ENCODE measurements at regions not wholly inside any gene's neighbourhood (a gene's known extent, or its start where the extent isn't known, plus 50 kb on each side); places are given as distances from the start of the nearest gene placed in this dataset.

DNA sequence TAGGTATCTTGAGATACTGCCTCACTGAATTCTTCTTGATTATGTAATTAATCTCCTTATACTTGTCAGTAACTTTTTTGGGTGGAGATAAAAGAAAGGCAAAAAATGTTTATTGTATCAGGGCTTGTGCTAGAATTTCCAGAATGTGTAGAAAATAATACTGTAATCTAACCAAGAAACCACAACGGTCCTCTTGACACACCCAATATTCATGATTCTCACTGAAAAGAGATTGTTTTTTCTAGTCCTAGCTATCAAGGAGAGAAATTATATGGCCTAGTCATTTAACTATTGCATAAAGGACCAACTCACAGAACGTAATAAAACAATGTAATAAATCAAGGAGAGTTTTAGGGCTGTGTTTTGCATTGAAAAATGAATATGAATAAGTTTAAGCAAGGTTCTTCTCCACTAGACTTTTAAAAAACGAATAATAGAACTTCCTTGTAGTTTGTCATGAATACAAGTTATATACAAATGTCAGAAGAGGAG lies 80.0 kb upstream of the STEAP4 start:
- TF ChIP-seq, protein P1, sequence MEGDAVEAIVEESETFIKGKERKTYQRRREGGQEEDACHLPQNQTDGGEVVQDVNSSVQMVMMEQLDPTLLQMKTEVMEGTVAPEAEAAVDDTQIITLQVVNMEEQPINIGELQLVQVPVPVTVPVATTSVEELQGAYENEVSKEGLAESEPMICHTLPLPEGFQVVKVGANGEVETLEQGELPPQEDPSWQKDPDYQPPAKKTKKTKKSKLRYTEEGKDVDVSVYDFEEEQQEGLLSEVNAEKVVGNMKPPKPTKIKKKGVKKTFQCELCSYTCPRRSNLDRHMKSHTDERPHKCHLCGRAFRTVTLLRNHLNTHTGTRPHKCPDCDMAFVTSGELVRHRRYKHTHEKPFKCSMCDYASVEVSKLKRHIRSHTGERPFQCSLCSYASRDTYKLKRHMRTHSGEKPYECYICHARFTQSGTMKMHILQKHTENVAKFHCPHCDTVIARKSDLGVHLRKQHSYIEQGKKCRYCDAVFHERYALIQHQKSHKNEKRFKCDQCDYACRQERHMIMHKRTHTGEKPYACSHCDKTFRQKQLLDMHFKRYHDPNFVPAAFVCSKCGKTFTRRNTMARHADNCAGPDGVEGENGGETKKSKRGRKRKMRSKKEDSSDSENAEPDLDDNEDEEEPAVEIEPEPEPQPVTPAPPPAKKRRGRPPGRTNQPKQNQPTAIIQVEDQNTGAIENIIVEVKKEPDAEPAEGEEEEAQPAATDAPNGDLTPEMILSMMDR (IDR thresholded peaks at IDR 0.05; ENCODE audit: control extremely low read depth, extremely low read depth), result no peak
- H3K27ac ChIP-seq (ENCODE audit: low read depth in 1 of 2, low read length in 1 of 2), result no peak overlapping the region
- 69 to 83% methylated on average over 3 of the region's 3 CpGs for WGBS, 2 donors
- no peak overlapping the region for H3K9ac ChIP-seq (ENCODE audit: insufficient read depth in 1 of 2, low read length in 2 of 2)
- H3K4me3 ChIP-seq, result no peak overlapping the region
- ATAC-seq (ENCODE audit: insufficient read depth, low FRiP score), result no peak
- H3K36me3 ChIP-seq (ENCODE audit: control insufficient read depth in 4 of 4, insufficient read depth in 4 of 4, low read length in 4 of 4), result no peaks in the 10 kb centered on the region
- H3K9me3 ChIP-seq (ENCODE audit: control insufficient read depth in 4 of 4, insufficient read depth in 3 of 4, low read length in 3 of 4), result no peaks in the 10 kb centered on the region
- H3K4me1 ChIP-seq (ENCODE audit: control insufficient read depth in 5 of 5, insufficient read depth in 5 of 5, low read length in 5 of 5), result no peaks in the 10 kb centered on the region
- DNase-seq, result no peak
- no peaks in the 10 kb centered on the region for H3K27me3 ChIP-seq (ENCODE audit: control insufficient read depth in 3 of 3, insufficient read depth in 3 of 3, low read length in 2 of 3)

DNA sequence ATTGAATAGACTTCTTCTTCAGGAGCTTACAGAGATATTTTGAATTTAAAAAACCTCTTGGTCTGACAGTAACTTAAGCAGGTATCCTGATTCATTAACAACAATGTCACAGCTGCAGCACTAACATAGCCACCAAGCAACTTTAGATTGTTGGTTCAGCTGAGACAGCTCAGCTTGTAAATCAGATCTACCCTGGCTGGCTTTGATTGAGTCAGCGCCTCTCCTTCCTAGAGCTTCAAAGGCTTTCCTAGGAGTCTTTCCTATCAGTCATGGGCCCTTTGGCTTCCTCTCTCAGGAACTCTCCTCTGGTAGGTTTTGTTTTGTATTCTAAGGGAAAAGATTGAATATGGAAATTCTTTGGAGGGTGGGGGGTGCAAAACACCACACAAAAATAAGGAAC lies 70.7 kb upstream of the STEAP4 start:
- no peaks in the 10 kb centered on the region for H3K27me3 ChIP-seq (ENCODE audit: control insufficient read depth in 3 of 3, insufficient read depth in 3 of 3, low read length in 2 of 3)
- H3K27ac ChIP-seq (ENCODE audit: low read depth in 1 of 2, low read length in 1 of 2), result no peak overlapping the region
- H3K36me3 ChIP-seq (ENCODE audit: control insufficient read depth in 4 of 4, insufficient read depth in 4 of 4, low read length in 4 of 4), result no peaks in the 10 kb centered on the region
- TF ChIP-seq, protein P1 (IDR thresholded peaks at IDR 0.05; ENCODE audit: control extremely low read depth, extremely low read depth), result no peak
- no peak overlapping the region for H3K4me3 ChIP-seq
- no peaks in the 10 kb centered on the region for H3K9me3 ChIP-seq (ENCODE audit: control insufficient read depth in 4 of 4, insufficient read depth in 3 of 4, low read length in 3 of 4)
- ATAC-seq (ENCODE audit: insufficient read depth, low FRiP score) (no peak), DNase-seq (no peak)
- WGBS, 2 donors, result 63 to 71% methylated on average over 1 of the region's 1 CpG
- H3K9ac ChIP-seq (ENCODE audit: insufficient read depth in 1 of 2, low read length in 2 of 2), result no peak overlapping the region
- H3K4me1 ChIP-seq (ENCODE audit: control insufficient read depth in 5 of 5, insufficient read depth in 5 of 5, low read length in 5 of 5), result no peaks in the 10 kb centered on the region

DNA sequence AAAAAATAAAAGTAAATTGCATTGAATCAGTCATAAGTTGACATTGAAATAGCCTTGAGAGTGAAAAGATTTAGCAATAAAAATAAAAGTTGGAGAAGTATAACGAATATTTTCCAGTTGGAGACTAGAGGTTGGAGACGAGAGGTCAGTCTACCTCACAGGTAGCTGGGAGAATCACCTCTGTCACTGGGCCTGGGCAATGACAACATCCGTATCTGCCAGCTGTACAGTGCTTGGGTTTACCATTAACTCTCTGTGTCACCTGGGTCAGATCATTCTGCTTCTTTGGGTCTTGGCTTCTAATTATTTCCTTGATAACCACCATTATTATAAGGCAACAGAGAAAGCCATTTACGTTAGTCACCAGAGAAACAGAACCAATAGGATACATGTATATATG lies 62.0 kb upstream of the STEAP4 start:
- no peaks in the 10 kb centered on the region for H3K4me1 ChIP-seq (ENCODE audit: control insufficient read depth in 5 of 5, insufficient read depth in 5 of 5, low read length in 5 of 5)
- no peak for ATAC-seq (ENCODE audit: insufficient read depth, low FRiP score)
- no peak overlapping the region for H3K4me3 ChIP-seq
- TF ChIP-seq, protein P1 (IDR thresholded peaks at IDR 0.05; ENCODE audit: control extremely low read depth, extremely low read depth), result no peak
- H3K9me3 ChIP-seq (ENCODE audit: control insufficient read depth in 4 of 4, insufficient read depth in 3 of 4, low read length in 3 of 4), result no peaks in the 10 kb centered on the region
- DNase-seq, result no peak
- no peak overlapping the region for H3K9ac ChIP-seq (ENCODE audit: insufficient read depth in 1 of 2, low read length in 2 of 2)
- H3K36me3 ChIP-seq (ENCODE audit: control insufficient read depth in 4 of 4, insufficient read depth in 4 of 4, low read length in 4 of 4), result no peaks in the 10 kb centered on the region
- WGBS, 2 donors, result 92 to 98% methylated on average over 4 of the region's 4 CpGs
- H3K27ac ChIP-seq (ENCODE audit: low read depth in 1 of 2, low read length in 1 of 2), result no peak overlapping the region
- H3K27me3 ChIP-seq (ENCODE audit: control insufficient read depth in 3 of 3, insufficient read depth in 3 of 3, low read length in 2 of 3), result no peaks in the 10 kb centered on the region

DNA sequence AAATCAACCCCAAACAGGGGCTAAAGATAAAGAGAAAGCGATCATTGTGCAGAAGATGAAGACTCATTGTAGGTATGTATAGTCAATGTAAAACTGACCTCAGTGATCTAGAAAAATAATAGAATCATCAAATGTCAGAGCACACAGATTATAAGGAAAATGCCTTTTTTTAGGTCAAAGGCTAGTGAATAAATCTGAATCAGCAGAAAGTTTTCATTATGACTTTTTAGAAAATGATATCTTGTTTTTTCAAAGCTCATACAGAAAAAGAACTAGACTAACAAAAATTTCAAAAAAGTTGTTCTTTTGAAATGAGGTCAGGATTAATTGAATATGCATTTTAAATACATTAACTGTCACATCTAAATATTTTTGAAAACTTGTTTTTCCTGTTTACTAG lies 60.2 kb upstream of the STEAP4 start:
- Histone ChIP-seq H3K9me3 (ENCODE audit: control insufficient read depth in 4 of 4, insufficient read depth in 3 of 4, low read length in 3 of 4) (no peaks in the 10 kb centered on the region), H3K27ac (ENCODE audit: low read depth in 1 of 2, low read length in 1 of 2) (no peak overlapping the region), H3K9ac (ENCODE audit: insufficient read depth in 1 of 2, low read length in 2 of 2) (no peak overlapping the region), H3K27me3 (ENCODE audit: control insufficient read depth in 3 of 3, insufficient read depth in 3 of 3, low read length in 2 of 3) (no peaks in the 10 kb centered on the region), H3K36me3 (ENCODE audit: control insufficient read depth in 4 of 4, insufficient read depth in 4 of 4, low read length in 4 of 4) (no peaks in the 10 kb centered on the region), H3K4me3 (no peak overlapping the region), H3K4me1 (ENCODE audit: control insufficient read depth in 5 of 5, insufficient read depth in 5 of 5, low read length in 5 of 5) (no peaks in the 10 kb centered on the region)
- DNase-seq (no peak), ATAC-seq (ENCODE audit: insufficient read depth, low FRiP score) (no peak)
- TF ChIP-seq, protein P1 (IDR thresholded peaks at IDR 0.05; ENCODE audit: control extremely low read depth, extremely low read depth), result no peak
- WGBS, 2 donors, result 98 to 100% methylated on average over 1 of the region's 1 CpG

Measured in lung (tissue), 11 donors.